Activated T-cell treated with anti-CD3 and anti-CD28 coated beads for 48 hours (primary cell): ENCODE measurements at regions not wholly inside any gene's neighbourhood (a gene's known extent, or its start where the extent isn't known, plus 50 kb on each side); places are given as distances from the start of the nearest gene placed in this dataset.
A peak's percentile ranks its signal among the peaks of the same experiment; 100 is the strongest.
"Not testable (repeated sequence)": the region's sequence is repeated elsewhere in the genome, so short reads cannot be mapped to it uniquely, and the experiment has no call there.

Experiments
- DNase-seq: peaks from one replicate; pipeline ENCODE4 v3.0.0-alpha.2; 2020; ENCODE audit warnings: low read depth

DNA sequence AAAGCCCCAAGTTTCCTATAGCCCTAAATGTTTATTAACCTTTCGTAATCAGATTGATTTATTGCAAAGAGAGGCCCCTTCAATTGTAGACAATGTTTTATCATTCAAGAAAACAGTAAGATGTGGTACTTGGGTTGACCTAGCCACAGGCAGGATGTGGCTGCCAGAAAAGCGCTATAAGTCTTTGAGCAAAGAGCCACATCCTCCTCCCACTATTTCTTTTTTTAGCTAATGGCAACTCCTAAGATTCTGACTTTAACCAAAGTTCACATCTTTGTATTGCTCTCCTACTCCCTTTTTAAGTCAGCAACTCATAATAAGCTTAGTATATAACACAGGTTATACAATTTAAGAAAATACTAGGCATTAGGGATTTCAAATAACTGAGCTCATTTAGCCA, 70.7 kb upstream of the PPP3CA start:
- peak; percentile 43 for DNase-seq

DNA sequence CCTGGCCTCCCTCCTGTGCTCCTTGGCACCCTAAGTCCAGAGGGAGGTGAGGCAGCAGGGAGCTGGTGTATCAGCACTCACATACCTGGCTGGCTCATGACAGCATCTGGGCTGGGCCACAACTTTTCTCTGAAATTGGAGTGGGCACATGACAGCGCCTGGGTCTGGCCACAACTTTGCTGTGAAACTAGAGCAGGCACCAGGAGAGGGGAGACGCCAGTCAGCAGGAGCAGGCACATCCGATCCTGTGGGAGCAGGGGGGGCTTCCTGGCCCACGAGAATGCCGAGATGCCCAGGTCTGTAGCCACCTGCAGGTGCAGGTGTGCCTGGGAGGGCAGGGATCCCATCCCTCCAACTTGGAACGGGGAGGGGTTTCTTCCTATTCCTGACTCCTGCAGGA, 69.7 kb upstream of the PPP3CA start:
- DNase-seq: no peak

- DNase-seq: no peak
Measured at GRCh38 chr4:101415962-101416361, 68.6 kb upstream of the PPP3CA start.

DNA sequence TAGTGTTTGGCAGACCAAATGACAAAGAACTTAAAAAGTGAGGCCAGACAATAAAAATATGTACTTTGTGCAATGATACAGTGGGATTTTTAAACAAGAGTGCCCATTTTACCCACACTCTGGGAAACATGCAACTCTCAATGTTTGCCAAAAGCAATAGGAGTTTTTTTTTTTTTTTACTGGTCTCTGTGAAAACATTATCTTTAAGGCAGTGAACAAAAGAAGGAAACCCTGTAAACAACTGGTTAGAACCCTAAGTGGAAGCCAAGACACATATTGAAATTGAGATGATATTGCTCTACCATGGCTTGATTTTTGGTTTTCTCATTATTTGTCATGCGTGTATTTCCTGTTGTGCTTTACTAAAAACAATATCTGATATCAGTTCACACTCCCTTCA, 67.2 kb upstream of the PPP3CA start:
- no peak for DNase-seq

- no peak for DNase-seq
Measured at GRCh38 chr4:101411926-101412325, 64.6 kb upstream of the PPP3CA start.

DNA sequence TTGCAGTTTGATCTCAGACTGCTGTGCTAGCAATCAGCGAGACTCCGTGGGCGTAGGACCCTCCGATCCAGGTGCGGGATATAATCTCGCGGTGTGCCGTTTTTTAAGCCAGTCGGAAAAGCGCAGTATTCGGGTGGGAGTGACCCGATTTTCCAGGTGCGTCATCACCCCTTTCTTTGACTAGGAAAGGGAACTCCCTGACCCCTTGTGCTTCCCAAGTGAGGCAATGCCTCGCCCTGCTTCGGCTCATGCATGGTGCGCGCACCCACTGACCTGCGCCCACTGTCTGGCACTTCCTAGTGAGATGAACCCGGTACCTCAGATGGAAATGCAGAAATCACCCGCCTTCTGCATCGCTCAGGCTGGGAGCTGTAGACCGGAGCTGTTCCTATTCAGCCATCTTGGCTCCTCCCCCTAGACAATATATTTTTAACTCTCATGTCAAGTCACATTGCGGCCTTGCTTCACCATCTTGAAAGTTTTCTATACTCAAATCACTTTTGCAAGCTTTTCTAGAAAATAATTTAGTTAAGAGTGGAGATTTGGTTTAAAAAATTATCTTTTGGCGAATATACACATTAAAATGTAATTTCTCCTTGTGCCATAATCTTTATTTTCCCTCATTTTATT, 64.1 kb upstream of the PPP3CA start:
- not testable (repeated sequence) for DNase-seq

GRCh38 chr4:101400096-101400495, 52.8 kb upstream of the PPP3CA start:
- DNase-seq: no peak

GRCh38 chr4:101398807-101399206, 51.5 kb upstream of the PPP3CA start:
- DNase-seq: no peak
